ENCODE measurements at regions not wholly inside any gene's neighbourhood (a gene's known extent, or its start where the extent isn't known, plus 50 kb on each side); places are given as distances from the start of the nearest gene placed in this dataset.

GRCh38 chr6:92139601-92140000 lies 1279.8 kb downstream of the EPHA7 start:
- no peaks in the 10 kb centered on the region for H3F3A ChIP-seq (ENCODE audit: insufficient read depth, low read depth)
- ChIA-PET CTCF (no interaction called here), POLR2A (ENCODE audit: unreplicated experiment) (no interaction called here)
- BruUV-seq (replicated peaks), result no TSS peak
- no peaks in the 10 kb centered on the region for H3K79me2 ChIP-seq (ENCODE audit: low read depth)
- H2AFZ ChIP-seq, result no peak overlapping the region
- H3K4me2 ChIP-seq, result no peak overlapping the region
- no peak overlapping the region for H3K27ac ChIP-seq
- no peak overlapping the region for H3K4me3 ChIP-seq
- no peaks in the 10 kb centered on the region for H4K20me1 ChIP-seq (ENCODE audit: insufficient read depth)
- H3K9me3 ChIP-seq (ENCODE audit: insufficient read depth, low read depth), result no peaks in the 10 kb centered on the region
- H3K9me2 ChIP-seq (ENCODE audit: insufficient read depth), result no peaks in the 10 kb centered on the region
- no peaks in the 10 kb centered on the region for H3K4me1 ChIP-seq (replicated peaks; ENCODE audit: insufficient read depth)
- no peak for TF ChIP-seq CTCF (conservative IDR thresholded peaks at IDR 0.05)
- TF ChIP-seq EZH2 (IDR thresholded peaks at IDR 0.05; ENCODE audit: low read depth), result no peak
- H3K27me3 ChIP-seq (ENCODE audit: insufficient read depth, low read depth), result no peaks in the 10 kb centered on the region
- intact Hi-C loops (cut with micrococcal nuclease; ENCODE audit: unreplicated experiment), result no loop called here
- no peak for DNase-seq
- H3K36me3 ChIP-seq (ENCODE audit: low read depth), result no peaks in the 10 kb centered on the region

GRCh38 chr6:92132957-92133356 lies 1286.4 kb downstream of the EPHA7 start:
- TF ChIP-seq CTCF (conservative IDR thresholded peaks at IDR 0.05), result no peak
- TF ChIP-seq EZH2 (IDR thresholded peaks at IDR 0.05; ENCODE audit: low read depth), result no peak
- no peak for DNase-seq
- H3K9me3 ChIP-seq (ENCODE audit: insufficient read depth, low read depth), result no peaks in the 10 kb centered on the region
- no peaks in the 10 kb centered on the region for H3K79me2 ChIP-seq (ENCODE audit: low read depth)
- CTCF ChIA-PET, result no interaction called here
- no peaks in the 10 kb centered on the region for H4K20me1 ChIP-seq (ENCODE audit: insufficient read depth)
- H3F3A ChIP-seq (ENCODE audit: insufficient read depth, low read depth), result no peaks in the 10 kb centered on the region
- H3K27me3 ChIP-seq (ENCODE audit: insufficient read depth, low read depth), result no peaks in the 10 kb centered on the region
- POLR2A ChIA-PET (ENCODE audit: unreplicated experiment), result interaction anchor here (0.6 kb wide), 1 partner anchor 863 kb away, joined by 5 read pairs; no protein-coding TSS in a partner anchor
- BruUV-seq (replicated peaks), result no TSS peak
- no peak overlapping the region for H2AFZ ChIP-seq
- H3K36me3 ChIP-seq (ENCODE audit: low read depth), result no peaks in the 10 kb centered on the region
- H3K4me1 ChIP-seq (replicated peaks; ENCODE audit: insufficient read depth), result peaks cover 6% of the 10 kb centered on the region; the same call in 1 of the 2 replicates
- H3K27ac ChIP-seq, result no peak overlapping the region
- H3K4me2 ChIP-seq, result no peak overlapping the region
- no peak overlapping the region for H3K4me3 ChIP-seq
- no peaks in the 10 kb centered on the region for H3K9me2 ChIP-seq (ENCODE audit: insufficient read depth)
- intact Hi-C loops (cut with micrococcal nuclease; ENCODE audit: unreplicated experiment), result no loop called here

- no peaks in the 10 kb centered on the region for H3K27me3 ChIP-seq (ENCODE audit: insufficient read depth, low read depth)
- H3K4me1 ChIP-seq (replicated peaks; ENCODE audit: insufficient read depth), result peaks cover 6% of the 10 kb centered on the region; the same call in 1 of the 2 replicates
- H4K20me1 ChIP-seq (ENCODE audit: insufficient read depth), result no peaks in the 10 kb centered on the region
- intact Hi-C loops (cut with micrococcal nuclease; ENCODE audit: unreplicated experiment), result no loop called here
- H3K9me3 ChIP-seq (ENCODE audit: insufficient read depth, low read depth), result no peaks in the 10 kb centered on the region
- BruUV-seq (replicated peaks), result no TSS peak
- DNase-seq, result peak; percentile 19 to 72
- H3K4me3 ChIP-seq, result no peak overlapping the region
- no peak overlapping the region for H3K27ac ChIP-seq
- POLR2A ChIA-PET (ENCODE audit: unreplicated experiment), result interaction anchor here (0.6 kb wide), 1 partner anchor 863 kb away, joined by 5 read pairs; no protein-coding TSS in a partner anchor
- H3K79me2 ChIP-seq (ENCODE audit: low read depth), result no peaks in the 10 kb centered on the region
- TF ChIP-seq CTCF (conservative IDR thresholded peaks at IDR 0.05) (no peak), EZH2 (IDR thresholded peaks at IDR 0.05; ENCODE audit: low read depth) (no peak)
- no peaks in the 10 kb centered on the region for H3K9me2 ChIP-seq (ENCODE audit: insufficient read depth)
- no peaks in the 10 kb centered on the region for H3F3A ChIP-seq (ENCODE audit: insufficient read depth, low read depth)
- CTCF ChIA-PET, result no interaction called here
- no peaks in the 10 kb centered on the region for H3K36me3 ChIP-seq (ENCODE audit: low read depth)
- H3K4me2 ChIP-seq, result no peak overlapping the region
- H2AFZ ChIP-seq, result no peak overlapping the region
These were observed 1286.9 kb downstream of the EPHA7 start for GRCh38 chr6:92132457-92132856.
